ENCODE measurements at regions not wholly inside any gene's neighbourhood (a gene's known extent, or its start where the extent isn't known, plus 50 kb on each side); places are given as distances from the start of the nearest gene placed in this dataset.

DNA sequence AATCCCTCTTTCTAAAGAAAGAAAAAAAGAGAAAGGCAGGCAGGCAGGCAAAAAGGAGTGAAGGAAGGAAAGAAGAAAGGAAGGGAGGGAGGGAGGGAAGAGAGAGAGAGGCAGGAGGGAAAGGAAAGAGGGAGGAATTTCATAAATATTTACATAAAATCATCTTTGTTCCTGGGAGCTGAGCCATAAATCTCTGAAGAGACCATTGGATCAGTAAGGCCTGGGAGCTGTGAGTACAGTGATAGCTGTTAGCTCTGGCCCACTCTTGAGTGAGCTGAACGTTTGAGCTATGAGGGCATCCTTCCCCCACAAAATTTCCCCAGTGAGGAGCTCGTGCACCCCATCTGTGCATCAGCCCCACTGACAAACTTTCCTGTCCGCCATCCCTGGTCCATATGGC lies 224.0 kb downstream of the SOD2 start:
- Histone ChIP-seq H3T11ph (ENCODE audit: low read length) (no peak overlapping the region), H2AFZ (ENCODE audit: low read length) (no peak overlapping the region), H3K18ac (ENCODE audit: insufficient read length, low read depth, low read length) (no peak overlapping the region), H3K27ac (ENCODE audit: insufficient read length, low read depth, low read length) (no peak overlapping the region), H3K14ac (ENCODE audit: insufficient read depth, low read length) (no peak overlapping the region), H2AK5ac (ENCODE audit: insufficient read length, low read length) (no peak overlapping the region), H2BK120ac (ENCODE audit: low read depth, low read length, poor library complexity, severe bottlenecking) (no peak overlapping the region), H3K4ac (ENCODE audit: low read depth, low read length) (no peak overlapping the region), H3K23me2 (ENCODE audit: insufficient read length, low read depth, low read length, poor library complexity, severe bottlenecking) (no peaks in the 10 kb centered on the region), H3K4me1 (ENCODE audit: insufficient read depth, low read length) (no peaks in the 10 kb centered on the region), H2BK12ac (ENCODE audit: insufficient read length, low read depth, low read length) (no peak overlapping the region), H3K79me2 (ENCODE audit: insufficient read depth, low read length) (no peaks in the 10 kb centered on the region), H3K9me3 (ENCODE audit: control insufficient read depth, low read depth, low read length) (no peaks in the 10 kb centered on the region), H4K20me1 (ENCODE audit: control insufficient read depth, insufficient read depth, insufficient read length) (no peaks in the 10 kb centered on the region), H3K56ac (ENCODE audit: insufficient read length, low read depth, low read length) (no peak overlapping the region), H4K8ac (replicated peaks; ENCODE audit: insufficient read length, low read depth, low read length) (no peak overlapping the region), H2BK5ac (ENCODE audit: insufficient read length, low read length) (no peak overlapping the region), H2BK15ac (ENCODE audit: low read depth, low read length) (no peak overlapping the region), H4K91ac (ENCODE audit: insufficient read length, low read depth, low read length) (no peak overlapping the region), H3K4me2 (ENCODE audit: insufficient read depth, insufficient read length, low read length) (no peak overlapping the region), H3K23ac (ENCODE audit: insufficient read length, low read depth, low read length) (no peak overlapping the region), H3K9ac (ENCODE audit: extremely low read depth, insufficient read length, low read length) (no peak overlapping the region), H2BK20ac (ENCODE audit: low read depth, low read length, poor library complexity, severe bottlenecking) (no peak overlapping the region), H3K27me3 (ENCODE audit: insufficient read depth, low read length) (no peaks in the 10 kb centered on the region), H4K5ac (ENCODE audit: insufficient read length, low read depth, low read length) (no peak overlapping the region), H3K79me1 (ENCODE audit: insufficient read depth, low read depth, low read length, poor library complexity, severe bottlenecking) (no peaks in the 10 kb centered on the region)
- peaks cover 4% of the 10 kb centered on the region for H3K27me3 Mint-ChIP-seq (ENCODE audit: low read depth)
- H3K9me3 Mint-ChIP-seq = peaks cover 22 to 44% of the 10 kb centered on the region in 2 experiments
- no peak overlapping the region for H3K4me3 Mint-ChIP-seq
- H3K27ac Mint-ChIP-seq = no peak overlapping the region
- no CpG with 5 or more reads among the region's 3 CpGs for WGBS (ENCODE audit: extremely low coverage, insufficient read length, low lambda C conversion rate)
- no peaks in the 10 kb centered on the region for H3K4me1 Mint-ChIP-seq
- TF ChIP-seq, protein P1, sequence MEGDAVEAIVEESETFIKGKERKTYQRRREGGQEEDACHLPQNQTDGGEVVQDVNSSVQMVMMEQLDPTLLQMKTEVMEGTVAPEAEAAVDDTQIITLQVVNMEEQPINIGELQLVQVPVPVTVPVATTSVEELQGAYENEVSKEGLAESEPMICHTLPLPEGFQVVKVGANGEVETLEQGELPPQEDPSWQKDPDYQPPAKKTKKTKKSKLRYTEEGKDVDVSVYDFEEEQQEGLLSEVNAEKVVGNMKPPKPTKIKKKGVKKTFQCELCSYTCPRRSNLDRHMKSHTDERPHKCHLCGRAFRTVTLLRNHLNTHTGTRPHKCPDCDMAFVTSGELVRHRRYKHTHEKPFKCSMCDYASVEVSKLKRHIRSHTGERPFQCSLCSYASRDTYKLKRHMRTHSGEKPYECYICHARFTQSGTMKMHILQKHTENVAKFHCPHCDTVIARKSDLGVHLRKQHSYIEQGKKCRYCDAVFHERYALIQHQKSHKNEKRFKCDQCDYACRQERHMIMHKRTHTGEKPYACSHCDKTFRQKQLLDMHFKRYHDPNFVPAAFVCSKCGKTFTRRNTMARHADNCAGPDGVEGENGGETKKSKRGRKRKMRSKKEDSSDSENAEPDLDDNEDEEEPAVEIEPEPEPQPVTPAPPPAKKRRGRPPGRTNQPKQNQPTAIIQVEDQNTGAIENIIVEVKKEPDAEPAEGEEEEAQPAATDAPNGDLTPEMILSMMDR (conservative IDR thresholded peaks at IDR 0.05) = no peak
- no peak for DNase-seq
- H3K36me3 Mint-ChIP-seq (ENCODE audit: insufficient read depth in 1 of 3, low read depth in 3 of 3) = no peaks in the 10 kb centered on the region; a peak in 2 of 7 replicates

Data from H9 (cell line).